Endothelial cell of umbilical vein (primary cell): ENCODE measurements at regions not wholly inside any gene's neighbourhood (a gene's known extent, or its start where the extent isn't known, plus 50 kb on each side); places are given as distances from the start of the nearest gene placed in this dataset.

Experiments used
- BruUV-seq: library from RNA; stranded (reverse); fragments of 400-500 nt; replicated peaks from 2 replicates; lab custom pipeline; 2021; lab: Mats Ljungman, UMichigan
- CTCF ChIA-PET: fragments of 300-600, 350-600 bp; sonication (Branson Sonifier 250); formaldehyde crosslinking; loops from one replicate; lab custom pipeline; 2021; ENCODE audit warnings: antibody characterized with exemption, inconsistent platforms; lab: Charles Lee
- POLR2A ChIA-PET: fragments of 300-600, 350-600 bp; sonication (Branson Sonifier 250); formaldehyde crosslinking; loops from one replicate; lab custom pipeline; 2021; ENCODE audit warnings: antibody characterized with exemption, inconsistent platforms; lab: Charles Lee
- DNase-seq: peaks from one replicate; pipeline ENCODE4 v3.0.0-alpha.2; 2011; ENCODE audit warnings: low read depth, low spot score
- FAIRE-seq: peaks from 2 replicates; lab custom pipeline; 2011; peaks lifted over from hg19 to GRCh38; lab: Jason Lieb, UNC
- H2AFZ ChIP-seq: 2 replicates; pipeline ENCODE4 v1.6.0; 2012; ENCODE audit warnings: low read depth, low read length, control low read depth, inconsistent platforms
- H3K27ac ChIP-seq: 2 replicates; pipeline ENCODE4 v1.5.1; 2011; ENCODE audit warnings: low read depth, mild to moderate bottlenecking, control low read depth, low read length, moderate library complexity; ENCODE audit not compliant: insufficient read depth
- H3K27me3 ChIP-seq, 2 experiments: 2 replicates each; pipeline versions ENCODE4 v1.6.0 to v1.6.1; 2011; ENCODE audit warnings: low read length in 2 of 2, mixed read lengths in 1 of 2; ENCODE audit not compliant: control insufficient read depth in 2 of 2, insufficient read depth in 2 of 2
- H3K36me3 ChIP-seq, 2 experiments: 2 replicates in 1 of 2; 3 replicates in 1 of 2; pipeline ENCODE4 v1.5.1; 2011; ENCODE audit warnings: low read length in 2 of 2, mild to moderate bottlenecking in 1 of 2, moderate library complexity in 1 of 2; ENCODE audit not compliant: control insufficient read depth in 2 of 2, insufficient read depth in 2 of 2; ENCODE audit errors: extremely low read depth in 1 of 2
- H3K4me1 ChIP-seq: 3 replicates; pipeline ENCODE4 v1.5.1; 2011; ENCODE audit warnings: mild to moderate bottlenecking, low read length; ENCODE audit not compliant: control insufficient read depth, insufficient read depth; ENCODE audit errors: extremely low read depth
- H3K4me2 ChIP-seq: 2 replicates; pipeline ENCODE4 v1.6.1; 2011; ENCODE audit warnings: low read length, control low read depth, mixed read lengths; ENCODE audit not compliant: insufficient read depth
- H3K4me3 ChIP-seq, 3 experiments: fragments of 200-600 bp in 1 of 3; sonication (generic), shearing (Covaris generic) in 1 of 3; replicated peaks in 1 of 3; 2 replicates each; pipeline ENCODE4 v1.5.1; 2011 to 2016; ENCODE audit warnings: control low read depth in 3 of 3, low read length in 3 of 3, mild to moderate bottlenecking in 2 of 3, inconsistent platforms in 1 of 3, low read depth in 1 of 3, moderate library complexity in 1 of 3; ENCODE audit not compliant: insufficient read depth in 1 of 3
- H3K79me2 ChIP-seq: 2 replicates; pipeline ENCODE4 v1.6.0; 2012; ENCODE audit warnings: low read length, inconsistent platforms; ENCODE audit not compliant: control insufficient read depth, insufficient read depth
- H3K9ac ChIP-seq: replicated peaks from 2 replicates; pipeline ENCODE3; 2011; ENCODE audit warnings: low read length, control low read depth; ENCODE audit not compliant: insufficient read depth; ENCODE audit errors: extremely low read depth
- H3K9me1 ChIP-seq: replicated peaks from 3 replicates; pipeline ENCODE4 v1.6.0; 2011; ENCODE audit warnings: mild to moderate bottlenecking, low read length; ENCODE audit not compliant: control insufficient read depth, insufficient read depth; ENCODE audit errors: extremely low read depth
- H3K9me3 ChIP-seq: replicated peaks from 2 replicates; pipeline ENCODE4 v1.5.1; 2012; ENCODE audit warnings: low read length, inconsistent platforms; ENCODE audit not compliant: control insufficient read depth, insufficient read depth
- H4K20me1 ChIP-seq: replicated peaks from 2 replicates; pipeline ENCODE3; 2011; ENCODE audit warnings: mild to moderate bottlenecking, low read length; ENCODE audit not compliant: control insufficient read depth, insufficient read depth; ENCODE audit errors: extremely low read depth
- EZH2 ChIP-seq: IDR thresholded peaks from 2 replicates; pipeline ENCODE4 v1.6.1; 2012; ENCODE audit warnings: borderline replicate concordance, low read depth, mild to moderate bottlenecking, moderate library complexity, low read length, inconsistent platforms; ENCODE audit not compliant: severe bottlenecking
- FOS ChIP-seq: IDR thresholded peaks from 2 replicates; pipeline ENCODE4 v1.6.1; 2011; ENCODE audit warnings: mild to moderate bottlenecking, low read length, moderate library complexity, borderline replicate concordance; ENCODE audit not compliant: insufficient read depth
- GATA2 ChIP-seq: IDR thresholded peaks from 2 replicates; pipeline ENCODE4 v1.7.0; 2011; ENCODE audit warnings: low read depth, mild to moderate bottlenecking, moderate library complexity, mixed read lengths, low read length; ENCODE audit not compliant: insufficient read length, insufficient read depth
- JUN ChIP-seq: IDR thresholded peaks from 2 replicates; pipeline ENCODE4 v1.6.1; 2011; ENCODE audit warnings: borderline replicate concordance, low read depth; ENCODE audit not compliant: insufficient read length, insufficient read depth
- MAX ChIP-seq: IDR thresholded peaks from 2 replicates; pipeline ENCODE4 v1.6.1; 2011; ENCODE audit not compliant: insufficient read depth, insufficient read length
- MYC ChIP-seq: IDR thresholded peaks from one replicate; pipeline ENCODE4 v1.6.1; 2011; ENCODE audit warnings: mild to moderate bottlenecking, low read depth, low read length
- POLR2A ChIP-seq: IDR thresholded peaks from 2 replicates; pipeline ENCODE4 v1.6.1; 2012; ENCODE audit warnings: low read depth, mild to moderate bottlenecking, control low read depth, low read length
- POLR2AphosphoS5 ChIP-seq: IDR thresholded peaks from 2 replicates; pipeline ENCODE4 v1.6.1; 2012; ENCODE audit warnings: low read depth, mild to moderate bottlenecking, control low read depth, low read length, moderate library complexity; ENCODE audit not compliant: insufficient read depth
- dilution Hi-C: fragments of 300-500 bp; cut with MboI; formaldehyde crosslinking; loops from one replicate; pipeline ENCODE4 v1.15.0; 2019; ENCODE audit warnings: low sequenced_read_pairs; ENCODE audit not compliant: extremely low pct_ligation_motif_present
- intact Hi-C: fragments of 100-400 bp; cut with micrococcal nuclease; formaldehyde crosslinking; loops from one replicate; pipeline ENCODE4 v1.10.0; 2022
- TF ChIP-seq, protein P1 (sequence below), 2 donors: IDR thresholded peaks; 1 replicate in 1 of 2; 2 replicates in 1 of 2; pipeline ENCODE4 v1.5.1; 2011; ENCODE audit warnings: low read length in 2 of 2, mild to moderate bottlenecking in 2 of 2, moderate library complexity in 2 of 2, control low read depth in 1 of 2, inconsistent platforms in 1 of 2, low read depth in 1 of 2; ENCODE audit not compliant: insufficient read depth in 1 of 2; ENCODE audit errors: extremely low read depth in 1 of 2

- ChIA-PET POLR2A (no interaction called here), CTCF (interaction anchor here (0.5 to 1.0 kb wide), 2 partner anchors 16 to 185 kb away, joined by 3 to 4 read pairs; no protein-coding TSS in a partner anchor)
- H3K4me1 ChIP-seq: no peaks in the 10 kb centered on the region
- no peak for DNase-seq
- dilution Hi-C loops: no loop called here
- no peaks in the 10 kb centered on the region for H3K27me3 ChIP-seq
- H3K36me3 ChIP-seq: no peaks in the 10 kb centered on the region
- no peaks in the 10 kb centered on the region for H4K20me1 ChIP-seq
- TF ChIP-seq MAX (no peak), EZH2 (no peak), GATA2 (no peak), FOS (no peak), JUN (no peak), POLR2AphosphoS5 (no peak), POLR2A (no peak), MYC (no peak)
- TF ChIP-seq, protein P1, sequence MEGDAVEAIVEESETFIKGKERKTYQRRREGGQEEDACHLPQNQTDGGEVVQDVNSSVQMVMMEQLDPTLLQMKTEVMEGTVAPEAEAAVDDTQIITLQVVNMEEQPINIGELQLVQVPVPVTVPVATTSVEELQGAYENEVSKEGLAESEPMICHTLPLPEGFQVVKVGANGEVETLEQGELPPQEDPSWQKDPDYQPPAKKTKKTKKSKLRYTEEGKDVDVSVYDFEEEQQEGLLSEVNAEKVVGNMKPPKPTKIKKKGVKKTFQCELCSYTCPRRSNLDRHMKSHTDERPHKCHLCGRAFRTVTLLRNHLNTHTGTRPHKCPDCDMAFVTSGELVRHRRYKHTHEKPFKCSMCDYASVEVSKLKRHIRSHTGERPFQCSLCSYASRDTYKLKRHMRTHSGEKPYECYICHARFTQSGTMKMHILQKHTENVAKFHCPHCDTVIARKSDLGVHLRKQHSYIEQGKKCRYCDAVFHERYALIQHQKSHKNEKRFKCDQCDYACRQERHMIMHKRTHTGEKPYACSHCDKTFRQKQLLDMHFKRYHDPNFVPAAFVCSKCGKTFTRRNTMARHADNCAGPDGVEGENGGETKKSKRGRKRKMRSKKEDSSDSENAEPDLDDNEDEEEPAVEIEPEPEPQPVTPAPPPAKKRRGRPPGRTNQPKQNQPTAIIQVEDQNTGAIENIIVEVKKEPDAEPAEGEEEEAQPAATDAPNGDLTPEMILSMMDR (IDR thresholded peaks at IDR 0.05; ENCODE audit: extremely low read depth in 1 of 2, insufficient read depth in 1 of 2, low read depth in 1 of 2, low read length in 2 of 2): no peak
- no peak overlapping the region for H3K27ac ChIP-seq
- intact Hi-C loops: no loop called here
- no peaks in the 10 kb centered on the region for H3K9me3 ChIP-seq
- H3K9ac ChIP-seq: no peak overlapping the region
- no peaks in the 10 kb centered on the region for H3K79me2 ChIP-seq
- no peak overlapping the region for H3K4me2 ChIP-seq
- H3K9me1 ChIP-seq: no peaks in the 10 kb centered on the region
- H3K4me3 ChIP-seq: no peak overlapping the region
- BruUV-seq: no TSS peak
- no peak overlapping the region for H2AFZ ChIP-seq
- FAIRE-seq: no peak
Observed at GRCh38 chr14:61968207-61968606, 206.0 kb downstream of the SNAPC1 start.
